Sigmoid colon (tissue), 4 donors: ENCODE measurements at regions not wholly inside any gene's neighbourhood (a gene's known extent, or its start where the extent isn't known, plus 50 kb on each side); places are given as distances from the start of the nearest gene placed in this dataset.

Experiments used
- EP300 ChIP-seq, 4 donors: sonication (generic); formaldehyde crosslinking; IDR thresholded peaks; one replicate each; pipeline ENCODE4 v1.6.1; 2017; ENCODE audit warnings: antibody characterized with exemption in 4 of 4
- POLR2AphosphoS5 ChIP-seq, 4 donors: sonication (generic); formaldehyde crosslinking; IDR thresholded peaks; one replicate each; pipeline ENCODE4 v1.6.1; 2017; ENCODE audit warnings: antibody characterized with exemption in 4 of 4
- TF ChIP-seq, protein P1 (sequence below), 4 experiments: fragments of 450-650 bp in 3 of 4; fragments of 200-600 bp in 1 of 4; IDR thresholded peaks; one replicate each; pipeline ENCODE4 v1.5.1; 2016 to 2019; ENCODE audit warnings: antibody characterized with exemption in 4 of 4, mild to moderate bottlenecking in 3 of 4, moderate library complexity in 2 of 4

DNA sequence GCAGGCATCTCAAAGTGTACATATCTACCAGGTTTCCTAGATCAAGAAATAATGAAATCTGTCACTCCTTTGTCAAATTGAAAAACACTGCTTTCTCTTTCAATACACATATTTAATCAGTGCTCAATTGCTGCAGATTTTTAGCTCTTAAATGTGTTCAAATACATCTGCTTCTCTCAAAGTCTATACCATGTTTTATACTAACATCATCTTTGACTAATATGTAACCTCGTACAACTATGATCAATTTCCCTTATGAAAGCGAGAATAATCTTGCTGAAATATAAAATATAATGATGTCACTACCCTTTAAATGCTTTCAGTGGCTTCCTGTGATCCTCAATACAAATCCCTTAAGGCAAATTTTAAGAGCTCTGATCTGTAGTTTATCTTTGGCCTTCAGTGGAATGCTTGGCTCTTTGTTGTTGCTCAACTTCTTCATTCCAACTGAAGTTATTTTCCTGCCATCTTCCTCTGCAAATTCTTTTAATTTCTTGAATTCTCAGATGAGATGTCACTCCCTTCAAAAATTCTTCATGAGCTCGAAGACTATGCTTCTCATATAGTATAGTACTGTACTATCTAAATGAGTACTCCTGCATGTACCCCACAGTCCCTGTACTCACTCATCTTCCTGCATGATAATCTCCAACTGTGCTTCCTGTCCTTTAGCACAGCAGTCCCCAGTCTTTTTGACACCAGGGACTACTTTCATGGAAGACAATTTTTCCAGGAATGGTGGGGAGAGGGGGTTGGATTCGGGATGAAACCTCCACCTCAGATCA, 545.1 kb upstream of the GJE1 start:
- TF ChIP-seq, protein P1, sequence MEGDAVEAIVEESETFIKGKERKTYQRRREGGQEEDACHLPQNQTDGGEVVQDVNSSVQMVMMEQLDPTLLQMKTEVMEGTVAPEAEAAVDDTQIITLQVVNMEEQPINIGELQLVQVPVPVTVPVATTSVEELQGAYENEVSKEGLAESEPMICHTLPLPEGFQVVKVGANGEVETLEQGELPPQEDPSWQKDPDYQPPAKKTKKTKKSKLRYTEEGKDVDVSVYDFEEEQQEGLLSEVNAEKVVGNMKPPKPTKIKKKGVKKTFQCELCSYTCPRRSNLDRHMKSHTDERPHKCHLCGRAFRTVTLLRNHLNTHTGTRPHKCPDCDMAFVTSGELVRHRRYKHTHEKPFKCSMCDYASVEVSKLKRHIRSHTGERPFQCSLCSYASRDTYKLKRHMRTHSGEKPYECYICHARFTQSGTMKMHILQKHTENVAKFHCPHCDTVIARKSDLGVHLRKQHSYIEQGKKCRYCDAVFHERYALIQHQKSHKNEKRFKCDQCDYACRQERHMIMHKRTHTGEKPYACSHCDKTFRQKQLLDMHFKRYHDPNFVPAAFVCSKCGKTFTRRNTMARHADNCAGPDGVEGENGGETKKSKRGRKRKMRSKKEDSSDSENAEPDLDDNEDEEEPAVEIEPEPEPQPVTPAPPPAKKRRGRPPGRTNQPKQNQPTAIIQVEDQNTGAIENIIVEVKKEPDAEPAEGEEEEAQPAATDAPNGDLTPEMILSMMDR (IDR thresholded peaks at IDR 0.05): no peak
- TF ChIP-seq EP300 (IDR thresholded peaks at IDR 0.05) (no peak), POLR2AphosphoS5 (IDR thresholded peaks at IDR 0.05) (no peak)
